NCI-H187 (cell line): ENCODE measurements at regions not wholly inside any gene's neighbourhood (a gene's known extent, or its start where the extent isn't known, plus 50 kb on each side); places are given as distances from the start of the nearest gene placed in this dataset.

Experiments used
- DNase-seq, 2 experiments: peaks; one replicate each; lab custom pipeline; 2025; lab: John Stamatoyannopoulos, UW

DNA sequence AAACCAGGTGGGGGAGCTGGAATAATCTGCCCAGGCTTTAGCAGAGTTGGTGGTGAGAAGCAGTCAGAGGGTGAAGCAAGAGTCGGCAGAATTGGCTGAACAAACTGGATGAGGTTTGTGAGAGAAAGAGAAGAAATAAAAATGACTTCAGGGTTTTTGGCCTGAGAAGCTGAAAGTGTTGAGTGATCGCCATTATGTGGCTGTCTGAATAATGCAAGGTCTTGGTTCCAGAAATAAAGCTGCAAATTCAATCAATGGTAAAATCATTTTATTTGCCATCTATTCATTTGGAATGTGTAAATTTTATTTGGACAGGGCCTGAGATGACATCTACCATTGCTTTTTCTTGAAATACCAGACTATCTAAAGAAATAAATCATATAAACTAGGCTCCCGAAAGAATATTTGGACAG lies 50.4 kb upstream of the DAB2 start:
- no peak for DNase-seq
